ENCODE measurements at regions not wholly inside any gene's neighbourhood (a gene's known extent, or its start where the extent isn't known, plus 50 kb on each side); places are given as distances from the start of the nearest gene placed in this dataset.

GRCh38 chr1:221562542-221563475 is 179.1 kb downstream of the DUSP10 start:
- TF ChIP-seq, protein P1, sequence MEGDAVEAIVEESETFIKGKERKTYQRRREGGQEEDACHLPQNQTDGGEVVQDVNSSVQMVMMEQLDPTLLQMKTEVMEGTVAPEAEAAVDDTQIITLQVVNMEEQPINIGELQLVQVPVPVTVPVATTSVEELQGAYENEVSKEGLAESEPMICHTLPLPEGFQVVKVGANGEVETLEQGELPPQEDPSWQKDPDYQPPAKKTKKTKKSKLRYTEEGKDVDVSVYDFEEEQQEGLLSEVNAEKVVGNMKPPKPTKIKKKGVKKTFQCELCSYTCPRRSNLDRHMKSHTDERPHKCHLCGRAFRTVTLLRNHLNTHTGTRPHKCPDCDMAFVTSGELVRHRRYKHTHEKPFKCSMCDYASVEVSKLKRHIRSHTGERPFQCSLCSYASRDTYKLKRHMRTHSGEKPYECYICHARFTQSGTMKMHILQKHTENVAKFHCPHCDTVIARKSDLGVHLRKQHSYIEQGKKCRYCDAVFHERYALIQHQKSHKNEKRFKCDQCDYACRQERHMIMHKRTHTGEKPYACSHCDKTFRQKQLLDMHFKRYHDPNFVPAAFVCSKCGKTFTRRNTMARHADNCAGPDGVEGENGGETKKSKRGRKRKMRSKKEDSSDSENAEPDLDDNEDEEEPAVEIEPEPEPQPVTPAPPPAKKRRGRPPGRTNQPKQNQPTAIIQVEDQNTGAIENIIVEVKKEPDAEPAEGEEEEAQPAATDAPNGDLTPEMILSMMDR (optimal IDR thresholded peaks at IDR 0.05 in 1 of 3, IDR thresholded peaks at IDR 0.05 in 1 of 3, conservative IDR thresholded peaks at IDR 0.05 in 1 of 3; ENCODE audit: extremely low read depth in 1 of 3, insufficient read depth in 2 of 3, low read length in 3 of 3), result no peak
- TF ChIP-seq EZH2 (IDR thresholded peaks at IDR 0.05; ENCODE audit: low read length), result no peak
